Tibial artery (tissue), 4 donors: ENCODE measurements at regions not wholly inside any gene's neighbourhood (a gene's known extent, or its start where the extent isn't known, plus 50 kb on each side); places are given as distances from the start of the nearest gene placed in this dataset.

ENCODE experiments used
- DNase-seq, 2 donors: peaks; one replicate each; pipeline ENCODE4 v3.0.0-alpha.2; 2019
- H3K27ac ChIP-seq, 2 donors: fragments of 200-600 bp; sonication (generic) in 1 of 2; 1 replicate in 1 of 2; 2 replicates in 1 of 2; pipeline ENCODE4 v1.5.1; 2018 to 2019; ENCODE audit warnings: mild to moderate bottlenecking in 1 of 2
- H3K27me3 ChIP-seq, 2 donors: fragments of 200-600 bp; sonication (generic) in 1 of 2; one replicate each; pipeline versions ENCODE4 v1.5.1 to v1.6.0; 2016 to 2019
- H3K36me3 ChIP-seq, 3 donors: fragments of 200-600 bp; sonication (generic) in 2 of 3; one replicate each; pipeline ENCODE4 v1.5.1; 2016 to 2019; ENCODE audit warnings: mild to moderate bottlenecking in 2 of 3
- H3K4me1 ChIP-seq, 4 donors: fragments of 200-600 bp; sonication (generic) in 2 of 4; 1 replicate in 3 of 4; 2 replicates in 1 of 4; pipeline ENCODE4 v1.5.1; 2016 to 2019
- H3K4me3 ChIP-seq, 2 donors: fragments of 200-600 bp; sonication (generic) in 1 of 2; 1 replicate in 1 of 2; 2 replicates in 1 of 2; pipeline ENCODE4 v1.5.1; 2018 to 2019; ENCODE audit warnings: mild to moderate bottlenecking in 2 of 2
- H3K9me3 ChIP-seq, 3 donors: fragments of 200-600 bp; sonication (generic) in 1 of 3; one replicate each; pipeline ENCODE4 v1.5.1; 2016 to 2019
- intact Hi-C: fragments of 100-400 bp; cut with DNase I; formaldehyde crosslinking; loops from one replicate; pipeline ENCODE4 v1.15.0; 2023; ENCODE audit warnings: low total_unique reads
- TF ChIP-seq, protein P1 (sequence below), 2 experiments: fragments of 200-600 bp in 1 of 2; fragments of 450-650 bp in 1 of 2; IDR thresholded peaks; one replicate each; pipeline ENCODE4 v1.5.1; 2017 to 2019; ENCODE audit warnings: antibody characterized with exemption in 2 of 2, mild to moderate bottlenecking in 1 of 2, moderate library complexity in 1 of 2

- intact Hi-C loops: no loop called here
- H3K27me3 ChIP-seq: peaks cover 0 to 4% of the 10 kb centered on the region in 2 donors
- peak in 1 of 2 donors; percentile 46 for DNase-seq
- H3K36me3 ChIP-seq: no peaks in the 10 kb centered on the region
- TF ChIP-seq, protein P1, sequence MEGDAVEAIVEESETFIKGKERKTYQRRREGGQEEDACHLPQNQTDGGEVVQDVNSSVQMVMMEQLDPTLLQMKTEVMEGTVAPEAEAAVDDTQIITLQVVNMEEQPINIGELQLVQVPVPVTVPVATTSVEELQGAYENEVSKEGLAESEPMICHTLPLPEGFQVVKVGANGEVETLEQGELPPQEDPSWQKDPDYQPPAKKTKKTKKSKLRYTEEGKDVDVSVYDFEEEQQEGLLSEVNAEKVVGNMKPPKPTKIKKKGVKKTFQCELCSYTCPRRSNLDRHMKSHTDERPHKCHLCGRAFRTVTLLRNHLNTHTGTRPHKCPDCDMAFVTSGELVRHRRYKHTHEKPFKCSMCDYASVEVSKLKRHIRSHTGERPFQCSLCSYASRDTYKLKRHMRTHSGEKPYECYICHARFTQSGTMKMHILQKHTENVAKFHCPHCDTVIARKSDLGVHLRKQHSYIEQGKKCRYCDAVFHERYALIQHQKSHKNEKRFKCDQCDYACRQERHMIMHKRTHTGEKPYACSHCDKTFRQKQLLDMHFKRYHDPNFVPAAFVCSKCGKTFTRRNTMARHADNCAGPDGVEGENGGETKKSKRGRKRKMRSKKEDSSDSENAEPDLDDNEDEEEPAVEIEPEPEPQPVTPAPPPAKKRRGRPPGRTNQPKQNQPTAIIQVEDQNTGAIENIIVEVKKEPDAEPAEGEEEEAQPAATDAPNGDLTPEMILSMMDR (IDR thresholded peaks at IDR 0.05): no peak
- no peak overlapping the region for H3K27ac ChIP-seq
- H3K4me3 ChIP-seq: no peak overlapping the region
- H3K9me3 ChIP-seq: no peaks in the 10 kb centered on the region
- peaks cover 0 to 13% (median 7%) of the 10 kb centered on the region in 4 donors for H3K4me1 ChIP-seq
These were observed 283.1 kb downstream of the XXYLT1 start for GRCh38 chr3:194987571-194988494.

GRCh38 chr3:194988495-194989165, 282.3 kb downstream of the XXYLT1 start:
- TF ChIP-seq, protein P1 (IDR thresholded peaks at IDR 0.05): no peak
- DNase-seq: no peak
- Histone ChIP-seq H3K36me3 (no peaks in the 10 kb centered on the region), H3K4me1 (peaks cover 0 to 13% (median 7%) of the 10 kb centered on the region in 4 donors), H3K27me3 (peaks cover 0 to 4% of the 10 kb centered on the region in 2 donors), H3K4me3 (no peak overlapping the region), H3K9me3 (no peaks in the 10 kb centered on the region), H3K27ac (no peak overlapping the region)
- intact Hi-C loops: no loop called here

GRCh38 chr3:194989241-194989640, 281.7 kb downstream of the XXYLT1 start:
- Histone ChIP-seq H3K4me1 (peaks cover 0 to 13% (median 7%) of the 10 kb centered on the region in 4 donors), H3K9me3 (no peaks in the 10 kb centered on the region), H3K27ac (no peak overlapping the region), H3K27me3 (peaks cover 0 to 4% of the 10 kb centered on the region in 2 donors), H3K4me3 (no peak overlapping the region), H3K36me3 (no peaks in the 10 kb centered on the region)
- intact Hi-C loops: no loop called here
- TF ChIP-seq, protein P1 (IDR thresholded peaks at IDR 0.05): no peak
- peak in 1 of 2 donors; percentile 35 for DNase-seq

- TF ChIP-seq, protein P1 (IDR thresholded peaks at IDR 0.05): no peak
- Histone ChIP-seq H3K4me3 (no peak overlapping the region), H3K27me3 (peaks cover 0 to 4% of the 10 kb centered on the region in 2 donors), H3K36me3 (no peaks in the 10 kb centered on the region), H3K4me1 (peaks cover 0 to under 1% (median 0%) of the 10 kb centered on the region in 4 donors), H3K27ac (no peak overlapping the region), H3K9me3 (no peaks in the 10 kb centered on the region)
- intact Hi-C loops: no loop called here
- DNase-seq: peak in 1 of 2 donors; percentile 33
These were observed 280.3 kb downstream of the XXYLT1 start for GRCh38 chr3:194990454-194991337.

- Histone ChIP-seq H3K27ac (no peak overlapping the region), H3K36me3 (no peaks in the 10 kb centered on the region), H3K4me3 (no peak overlapping the region), H3K27me3 (peaks cover 0 to 4% of the 10 kb centered on the region in 2 donors), H3K9me3 (no peaks in the 10 kb centered on the region), H3K4me1 (no peaks in the 10 kb centered on the region)
- TF ChIP-seq, protein P1 (IDR thresholded peaks at IDR 0.05): no peak
- intact Hi-C loops: no loop called here
- no peak for DNase-seq
These were observed 279.7 kb downstream of the XXYLT1 start for GRCh38 chr3:194991338-194991654.
